ENCODE measurements at regions not wholly inside any gene's neighbourhood (a gene's known extent, or its start where the extent isn't known, plus 50 kb on each side); places are given as distances from the start of the nearest gene placed in this dataset.

DNA sequence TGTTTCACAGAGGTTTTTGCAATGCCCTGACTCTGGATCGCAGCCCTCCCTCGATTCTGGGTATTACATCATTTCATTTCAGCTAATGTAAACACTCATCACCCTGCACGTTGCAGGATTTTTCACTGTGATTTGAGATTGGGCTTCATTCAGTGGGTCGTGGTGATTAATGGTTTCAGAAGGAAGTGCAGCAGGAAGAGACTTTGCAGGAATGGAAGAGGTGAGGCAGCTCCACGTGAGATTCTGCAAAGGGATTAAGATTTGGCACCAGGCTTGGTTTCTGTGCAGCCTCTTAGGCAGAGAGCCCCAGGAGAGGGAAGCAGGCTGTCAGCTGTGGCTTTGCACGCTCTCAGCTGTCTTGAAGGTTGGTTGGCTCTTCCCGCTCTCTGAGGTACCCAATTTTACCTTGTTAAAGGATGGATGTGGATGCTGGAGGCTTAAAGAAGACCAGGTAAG, 95.2 kb downstream of the PLCE1 start (continued):
- no peak for TF ChIP-seq CBX3 (IDR thresholded peaks at IDR 0.05; ENCODE audit: low read depth)
- no peak for TF ChIP-seq YY1 (IDR thresholded peaks at IDR 0.05; ENCODE audit: extremely low read depth, insufficient replicate concordance, low read depth, low read length)
- TF ChIP-seq, protein P1, sequence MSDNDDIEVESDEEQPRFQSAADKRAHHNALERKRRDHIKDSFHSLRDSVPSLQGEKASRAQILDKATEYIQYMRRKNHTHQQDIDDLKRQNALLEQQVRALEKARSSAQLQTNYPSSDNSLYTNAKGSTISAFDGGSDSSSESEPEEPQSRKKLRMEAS (IDR thresholded peaks at IDR 0.05) = no peak
- no peak for TF ChIP-seq FOSL1 (IDR thresholded peaks at IDR 0.05; ENCODE audit: low read depth)

DNA sequence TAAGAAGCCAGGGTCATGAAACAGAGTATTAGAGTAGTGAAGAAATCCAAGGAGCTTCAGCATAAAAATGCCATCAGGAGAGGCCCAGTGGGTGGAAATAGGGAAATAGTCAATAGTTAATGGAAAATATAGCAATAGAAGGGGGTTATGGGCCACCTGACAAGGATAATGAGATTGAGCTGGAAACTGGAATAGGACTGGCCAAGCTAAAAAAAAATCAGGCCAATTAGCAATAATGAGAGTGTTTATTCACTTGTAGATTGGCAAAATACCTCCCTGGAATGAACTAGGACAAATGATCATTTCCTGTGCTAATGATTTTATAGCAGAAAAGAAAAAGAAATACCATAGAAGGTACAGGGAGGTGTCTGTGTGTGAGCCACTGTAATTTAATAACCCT, 97.9 kb downstream of the PLCE1 start:
- H3K4me2 ChIP-seq (ENCODE audit: low read length) = no peak overlapping the region
- H3K4me3 ChIP-seq (replicated peaks in 1 of 2; ENCODE audit: low read depth in 1 of 2, low read length in 2 of 2) = no peak overlapping the region
- H3K79me2 ChIP-seq (ENCODE audit: insufficient read depth, low read length) = no peaks in the 10 kb centered on the region
- intact Hi-C loops (cut with micrococcal nuclease) = no loop called here
- no peaks in the 10 kb centered on the region for H3K9me3 ChIP-seq (ENCODE audit: control insufficient read depth in 1 of 2, insufficient read depth in 1 of 2, low read depth in 1 of 2, low read length in 2 of 2)
- H3K27me3 ChIP-seq (ENCODE audit: insufficient read depth, low read length) = peaks cover 4% of the 10 kb centered on the region; the same call in 1 of the 2 replicates
- H2AFZ ChIP-seq (ENCODE audit: low read depth, low read length, poor library complexity, severe bottlenecking) = no peak overlapping the region
- ChIA-PET RAD21 (ENCODE audit: low non-redundant PET in 1 of 2, low total read pairs in 2 of 2, uncharacterized antibody in 2 of 2, unreplicated experiment in 2 of 2) (no interaction called here), CTCF (no interaction called here), POLR2A (no interaction called here)
- ATAC-seq = no peak
- H3K27ac ChIP-seq (ENCODE audit: low read depth, low read length) = no peak overlapping the region
- BruUV-seq (replicated peaks) = no TSS peak
- H3K9ac ChIP-seq (ENCODE audit: low read length) = no peak overlapping the region
- H4K20me1 ChIP-seq (ENCODE audit: insufficient read depth) = no peaks in the 10 kb centered on the region
- H3K4me1 ChIP-seq (ENCODE audit: control insufficient read depth in 1 of 2, insufficient read depth in 2 of 2, low read length in 2 of 2) = no peaks in the 10 kb centered on the region
- no peak for DNase-seq (ENCODE audit: low read depth, low spot score)
- H3K9me2 ChIP-seq (ENCODE audit: insufficient read depth) = no peaks in the 10 kb centered on the region
- no peak for TF ChIP-seq RAD21 (IDR thresholded peaks at IDR 0.05; ENCODE audit: low read depth)
- no peak for TF ChIP-seq POLR2A (IDR thresholded peaks at IDR 0.05; ENCODE audit: borderline replicate concordance, extremely low read depth, insufficient read depth, insufficient read length)
- no peak for TF ChIP-seq ELF1 (IDR thresholded peaks at IDR 0.05; ENCODE audit: borderline replicate concordance, low read depth)
- no peak for TF ChIP-seq YY1 (IDR thresholded peaks at IDR 0.05; ENCODE audit: extremely low read depth, insufficient replicate concordance, low read depth, low read length)
- no peak for TF ChIP-seq EZH2 (IDR thresholded peaks at IDR 0.05)
- no peak for TF ChIP-seq CEBPB (IDR thresholded peaks at IDR 0.05; ENCODE audit: low read depth)
- TF ChIP-seq, protein P2, sequence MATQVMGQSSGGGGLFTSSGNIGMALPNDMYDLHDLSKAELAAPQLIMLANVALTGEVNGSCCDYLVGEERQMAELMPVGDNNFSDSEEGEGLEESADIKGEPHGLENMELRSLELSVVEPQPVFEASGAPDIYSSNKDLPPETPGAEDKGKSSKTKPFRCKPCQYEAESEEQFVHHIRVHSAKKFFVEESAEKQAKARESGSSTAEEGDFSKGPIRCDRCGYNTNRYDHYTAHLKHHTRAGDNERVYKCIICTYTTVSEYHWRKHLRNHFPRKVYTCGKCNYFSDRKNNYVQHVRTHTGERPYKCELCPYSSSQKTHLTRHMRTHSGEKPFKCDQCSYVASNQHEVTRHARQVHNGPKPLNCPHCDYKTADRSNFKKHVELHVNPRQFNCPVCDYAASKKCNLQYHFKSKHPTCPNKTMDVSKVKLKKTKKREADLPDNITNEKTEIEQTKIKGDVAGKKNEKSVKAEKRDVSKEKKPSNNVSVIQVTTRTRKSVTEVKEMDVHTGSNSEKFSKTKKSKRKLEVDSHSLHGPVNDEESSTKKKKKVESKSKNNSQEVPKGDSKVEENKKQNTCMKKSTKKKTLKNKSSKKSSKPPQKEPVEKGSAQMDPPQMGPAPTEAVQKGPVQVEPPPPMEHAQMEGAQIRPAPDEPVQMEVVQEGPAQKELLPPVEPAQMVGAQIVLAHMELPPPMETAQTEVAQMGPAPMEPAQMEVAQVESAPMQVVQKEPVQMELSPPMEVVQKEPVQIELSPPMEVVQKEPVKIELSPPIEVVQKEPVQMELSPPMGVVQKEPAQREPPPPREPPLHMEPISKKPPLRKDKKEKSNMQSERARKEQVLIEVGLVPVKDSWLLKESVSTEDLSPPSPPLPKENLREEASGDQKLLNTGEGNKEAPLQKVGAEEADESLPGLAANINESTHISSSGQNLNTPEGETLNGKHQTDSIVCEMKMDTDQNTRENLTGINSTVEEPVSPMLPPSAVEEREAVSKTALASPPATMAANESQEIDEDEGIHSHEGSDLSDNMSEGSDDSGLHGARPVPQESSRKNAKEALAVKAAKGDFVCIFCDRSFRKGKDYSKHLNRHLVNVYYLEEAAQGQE (IDR thresholded peaks at IDR 0.05; ENCODE audit: low read depth) = no peak
- TF ChIP-seq, protein P3, sequence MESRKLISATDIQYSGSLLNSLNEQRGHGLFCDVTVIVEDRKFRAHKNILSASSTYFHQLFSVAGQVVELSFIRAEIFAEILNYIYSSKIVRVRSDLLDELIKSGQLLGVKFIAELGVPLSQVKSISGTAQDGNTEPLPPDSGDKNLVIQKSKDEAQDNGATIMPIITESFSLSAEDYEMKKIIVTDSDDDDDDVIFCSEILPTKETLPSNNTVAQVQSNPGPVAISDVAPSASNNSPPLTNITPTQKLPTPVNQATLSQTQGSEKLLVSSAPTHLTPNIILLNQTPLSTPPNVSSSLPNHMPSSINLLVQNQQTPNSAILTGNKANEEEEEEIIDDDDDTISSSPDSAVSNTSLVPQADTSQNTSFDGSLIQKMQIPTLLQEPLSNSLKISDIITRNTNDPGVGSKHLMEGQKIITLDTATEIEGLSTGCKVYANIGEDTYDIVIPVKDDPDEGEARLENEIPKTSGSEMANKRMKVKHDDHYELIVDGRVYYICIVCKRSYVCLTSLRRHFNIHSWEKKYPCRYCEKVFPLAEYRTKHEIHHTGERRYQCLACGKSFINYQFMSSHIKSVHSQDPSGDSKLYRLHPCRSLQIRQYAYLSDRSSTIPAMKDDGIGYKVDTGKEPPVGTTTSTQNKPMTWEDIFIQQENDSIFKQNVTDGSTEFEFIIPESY (IDR thresholded peaks at IDR 0.05; ENCODE audit: extremely low read depth, insufficient replicate concordance, low read length) = no peak
- TF ChIP-seq, protein P4, sequence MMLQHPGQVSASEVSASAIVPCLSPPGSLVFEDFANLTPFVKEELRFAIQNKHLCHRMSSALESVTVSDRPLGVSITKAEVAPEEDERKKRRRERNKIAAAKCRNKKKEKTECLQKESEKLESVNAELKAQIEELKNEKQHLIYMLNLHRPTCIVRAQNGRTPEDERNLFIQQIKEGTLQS (IDR thresholded peaks at IDR 0.05) = no peak
- TF ChIP-seq ZNF274 (IDR thresholded peaks at IDR 0.05; ENCODE audit: low read depth, low read length) = no peak
- TF ChIP-seq POLR2AphosphoS5 (IDR thresholded peaks at IDR 0.05; ENCODE audit: low read depth, low read length) = no peak
- TF ChIP-seq CBX3 (IDR thresholded peaks at IDR 0.05; ENCODE audit: low read depth) = no peak
- no peak for TF ChIP-seq SP1 (IDR thresholded peaks at IDR 0.05; ENCODE audit: low read depth)
- TF ChIP-seq, protein P5, sequence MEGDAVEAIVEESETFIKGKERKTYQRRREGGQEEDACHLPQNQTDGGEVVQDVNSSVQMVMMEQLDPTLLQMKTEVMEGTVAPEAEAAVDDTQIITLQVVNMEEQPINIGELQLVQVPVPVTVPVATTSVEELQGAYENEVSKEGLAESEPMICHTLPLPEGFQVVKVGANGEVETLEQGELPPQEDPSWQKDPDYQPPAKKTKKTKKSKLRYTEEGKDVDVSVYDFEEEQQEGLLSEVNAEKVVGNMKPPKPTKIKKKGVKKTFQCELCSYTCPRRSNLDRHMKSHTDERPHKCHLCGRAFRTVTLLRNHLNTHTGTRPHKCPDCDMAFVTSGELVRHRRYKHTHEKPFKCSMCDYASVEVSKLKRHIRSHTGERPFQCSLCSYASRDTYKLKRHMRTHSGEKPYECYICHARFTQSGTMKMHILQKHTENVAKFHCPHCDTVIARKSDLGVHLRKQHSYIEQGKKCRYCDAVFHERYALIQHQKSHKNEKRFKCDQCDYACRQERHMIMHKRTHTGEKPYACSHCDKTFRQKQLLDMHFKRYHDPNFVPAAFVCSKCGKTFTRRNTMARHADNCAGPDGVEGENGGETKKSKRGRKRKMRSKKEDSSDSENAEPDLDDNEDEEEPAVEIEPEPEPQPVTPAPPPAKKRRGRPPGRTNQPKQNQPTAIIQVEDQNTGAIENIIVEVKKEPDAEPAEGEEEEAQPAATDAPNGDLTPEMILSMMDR (IDR thresholded peaks at IDR 0.05 in 2 of 3, conservative IDR thresholded peaks at IDR 0.05 in 1 of 3; ENCODE audit: borderline replicate concordance in 1 of 3, insufficient read depth in 1 of 3, low read depth in 2 of 3, low read length in 2 of 3) = no peak
- H3K36me3 ChIP-seq (ENCODE audit: control insufficient read depth in 1 of 2, insufficient read depth in 2 of 2, low read length in 2 of 2) = no peaks in the 10 kb centered on the region
